Endothelial cell of umbilical vein (primary cell): ENCODE measurements at regions not wholly inside any gene's neighbourhood (a gene's known extent, or its start where the extent isn't known, plus 50 kb on each side); places are given as distances from the start of the nearest gene placed in this dataset.

Experiments used
- EZH2 ChIP-seq: IDR thresholded peaks from 2 replicates; pipeline ENCODE4 v1.6.1; 2012; ENCODE audit warnings: borderline replicate concordance, low read depth, mild to moderate bottlenecking, moderate library complexity, low read length, inconsistent platforms; ENCODE audit not compliant: severe bottlenecking
- MAX ChIP-seq: IDR thresholded peaks from 2 replicates; pipeline ENCODE4 v1.6.1; 2011; ENCODE audit not compliant: insufficient read depth, insufficient read length
- POLR2A ChIP-seq: IDR thresholded peaks from 2 replicates; pipeline ENCODE4 v1.6.1; 2012; ENCODE audit warnings: low read depth, mild to moderate bottlenecking, control low read depth, low read length
- POLR2AphosphoS5 ChIP-seq: IDR thresholded peaks from 2 replicates; pipeline ENCODE4 v1.6.1; 2012; ENCODE audit warnings: low read depth, mild to moderate bottlenecking, control low read depth, low read length, moderate library complexity; ENCODE audit not compliant: insufficient read depth
- TF ChIP-seq, protein P1 (sequence below), 2 donors: IDR thresholded peaks; 1 replicate in 1 of 2; 2 replicates in 1 of 2; pipeline ENCODE4 v1.5.1; 2011; ENCODE audit warnings: low read length in 2 of 2, mild to moderate bottlenecking in 2 of 2, moderate library complexity in 2 of 2, control low read depth in 1 of 2, inconsistent platforms in 1 of 2, low read depth in 1 of 2; ENCODE audit not compliant: insufficient read depth in 1 of 2; ENCODE audit errors: extremely low read depth in 1 of 2

DNA sequence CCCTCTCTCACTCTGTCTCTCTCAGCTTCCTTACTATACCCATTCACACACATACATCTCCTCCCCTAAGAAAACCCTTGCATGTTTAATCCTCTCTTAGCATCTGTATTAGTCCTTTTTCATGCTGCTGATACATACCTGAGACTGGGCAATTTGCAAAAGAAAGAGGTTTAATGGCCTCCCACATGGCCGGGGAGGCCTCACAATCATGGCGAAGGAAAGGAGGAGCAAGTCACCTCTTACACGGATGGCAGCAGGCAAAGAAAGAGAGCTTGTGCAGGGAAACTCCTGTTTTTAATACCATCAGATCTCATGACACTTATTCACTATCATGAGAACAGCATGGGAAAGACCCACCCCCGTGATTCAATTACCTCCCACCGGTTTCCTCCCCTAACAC is 398.5 kb upstream of the SASH1 start:
- TF ChIP-seq, protein P1, sequence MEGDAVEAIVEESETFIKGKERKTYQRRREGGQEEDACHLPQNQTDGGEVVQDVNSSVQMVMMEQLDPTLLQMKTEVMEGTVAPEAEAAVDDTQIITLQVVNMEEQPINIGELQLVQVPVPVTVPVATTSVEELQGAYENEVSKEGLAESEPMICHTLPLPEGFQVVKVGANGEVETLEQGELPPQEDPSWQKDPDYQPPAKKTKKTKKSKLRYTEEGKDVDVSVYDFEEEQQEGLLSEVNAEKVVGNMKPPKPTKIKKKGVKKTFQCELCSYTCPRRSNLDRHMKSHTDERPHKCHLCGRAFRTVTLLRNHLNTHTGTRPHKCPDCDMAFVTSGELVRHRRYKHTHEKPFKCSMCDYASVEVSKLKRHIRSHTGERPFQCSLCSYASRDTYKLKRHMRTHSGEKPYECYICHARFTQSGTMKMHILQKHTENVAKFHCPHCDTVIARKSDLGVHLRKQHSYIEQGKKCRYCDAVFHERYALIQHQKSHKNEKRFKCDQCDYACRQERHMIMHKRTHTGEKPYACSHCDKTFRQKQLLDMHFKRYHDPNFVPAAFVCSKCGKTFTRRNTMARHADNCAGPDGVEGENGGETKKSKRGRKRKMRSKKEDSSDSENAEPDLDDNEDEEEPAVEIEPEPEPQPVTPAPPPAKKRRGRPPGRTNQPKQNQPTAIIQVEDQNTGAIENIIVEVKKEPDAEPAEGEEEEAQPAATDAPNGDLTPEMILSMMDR (IDR thresholded peaks at IDR 0.05; ENCODE audit: extremely low read depth in 1 of 2, insufficient read depth in 1 of 2, low read depth in 1 of 2, low read length in 2 of 2) = no peak
- no peak for TF ChIP-seq POLR2AphosphoS5
- TF ChIP-seq POLR2A = no peak
- TF ChIP-seq EZH2 = no peak
- TF ChIP-seq MAX = no peak
